ENCODE measurements at regions not wholly inside any gene's neighbourhood (a gene's known extent, or its start where the extent isn't known, plus 50 kb on each side); places are given as distances from the start of the nearest gene placed in this dataset.

DNA sequence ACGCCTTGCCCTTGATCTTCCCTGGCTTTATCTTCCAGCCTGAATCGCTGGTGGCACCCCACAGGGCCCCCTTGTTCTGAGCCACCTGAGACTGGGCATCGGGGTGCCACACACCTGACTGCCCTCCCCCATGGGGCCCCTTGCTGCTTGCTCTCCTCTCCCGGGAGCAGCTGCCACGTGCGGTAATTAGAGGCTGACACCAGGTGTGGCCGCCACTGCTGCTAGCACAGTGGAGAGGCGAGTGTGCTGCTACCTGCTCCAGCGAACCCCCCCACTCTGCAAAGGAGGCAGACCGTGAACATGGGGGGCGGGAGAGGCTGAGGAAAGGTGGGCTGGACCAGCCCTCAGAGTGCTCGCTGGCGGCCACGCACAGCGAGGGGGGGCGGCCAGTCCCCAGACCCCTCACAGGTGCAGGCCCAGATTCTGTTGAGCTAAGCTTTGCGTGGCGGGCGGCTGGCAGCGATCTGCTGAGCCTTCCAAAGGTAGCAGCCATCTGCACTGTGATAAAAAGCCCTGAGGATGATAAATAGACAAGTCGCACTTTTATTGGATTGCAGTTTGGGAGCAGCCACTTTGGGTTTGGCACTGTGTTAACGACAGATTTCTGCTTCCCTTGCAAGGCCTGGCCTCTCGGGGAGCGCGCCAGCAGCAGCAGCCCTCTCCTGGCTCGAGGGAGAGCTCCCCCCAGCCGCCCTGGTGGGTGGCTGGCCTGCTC, 167.9 kb upstream of the GSE1 start:
- ATAC-seq: no peak
- H3K9me3 ChIP-seq: no peaks in the 10 kb centered on the region

DNA sequence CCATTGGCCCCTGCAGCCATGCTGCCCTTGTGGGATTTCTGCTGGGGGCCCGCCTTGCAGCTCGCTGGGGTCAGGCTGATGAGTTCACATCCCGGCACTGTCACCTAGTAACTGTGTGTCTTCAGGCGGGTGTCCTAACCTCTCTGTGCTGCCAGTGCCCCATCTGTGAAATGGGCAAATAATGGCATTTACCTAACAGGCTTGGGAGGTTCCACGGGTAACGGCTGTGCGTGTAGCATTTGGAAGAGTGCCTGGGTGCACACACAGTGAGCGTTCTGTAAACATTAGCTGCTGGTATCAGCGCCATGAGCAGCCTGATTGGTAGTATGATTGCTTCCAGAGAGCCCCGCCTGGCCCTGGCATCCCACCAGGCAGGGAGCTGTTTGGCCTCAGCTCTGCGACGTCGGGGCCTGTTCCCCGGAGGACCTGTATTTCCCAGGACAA, 167.3 kb upstream of the GSE1 start:
- DNase-seq (peak; percentile 44 to 77 (median 56)), ATAC-seq (no peak)
- TF ChIP-seq POLR2A (IDR thresholded peaks at IDR 0.05) (no peak), CTCF (IDR thresholded peaks at IDR 0.05) (no peak)
- peaks cover 40% of the 10 kb centered on the region for H3K4me1 ChIP-seq
- intact Hi-C loops (cut with DNase I): no loop called here
- H3K27ac ChIP-seq: no peak overlapping the region
- H3K4me3 ChIP-seq: no peak overlapping the region
- H3K36me3 ChIP-seq (replicated peaks in 1 of 2; ENCODE audit: insufficient read depth in 1 of 2, low read depth in 2 of 2): no peaks in the 10 kb centered on the region
- no peaks in the 10 kb centered on the region for H3K27me3 ChIP-seq
- WGBS, 2 donors: 52 to 63% methylated on average over 5 to 14 of the region's 14 CpGs
- H3K9me3 ChIP-seq: no peaks in the 10 kb centered on the region

More for the DNA sequence above, 167.9 kb upstream of the GSE1 start:
- peak in 3 of 4 donors; percentile 38 to 61 (median 54) for DNase-seq
- peaks cover 40% of the 10 kb centered on the region for H3K4me1 ChIP-seq
- H3K36me3 ChIP-seq (replicated peaks in 1 of 2; ENCODE audit: insufficient read depth in 1 of 2, low read depth in 2 of 2): no peaks in the 10 kb centered on the region
- TF ChIP-seq CTCF (IDR thresholded peaks at IDR 0.05) (peak in 1 of 7 experiments; percentile 2), POLR2A (IDR thresholded peaks at IDR 0.05) (no peak)
- no peak overlapping the region for H3K27ac ChIP-seq
- intact Hi-C loops (cut with DNase I): no loop called here
- no peaks in the 10 kb centered on the region for H3K27me3 ChIP-seq
- WGBS, 2 donors: 63 to 64% methylated on average over 4 to 27 of the region's 27 CpGs
- H3K4me3 ChIP-seq: no peak overlapping the region

GRCh38 chr16:85446951-85447692, 166.0 kb upstream of the GSE1 start:
- ATAC-seq (peak; percentile 36), DNase-seq (peak; percentile 35 to 70 (median 66))
- H3K27me3 ChIP-seq: no peaks in the 10 kb centered on the region
- H3K4me3 ChIP-seq: no peak overlapping the region
- no peaks in the 10 kb centered on the region for H3K36me3 ChIP-seq (replicated peaks in 1 of 2; ENCODE audit: insufficient read depth in 1 of 2, low read depth in 2 of 2)
- H3K4me1 ChIP-seq: peaks cover 40% of the 10 kb centered on the region
- H3K27ac ChIP-seq: peak overlapping the region in 2 of 4 donors; percentile 32 to 93
- WGBS, 2 donors: 64 to 72% methylated on average over 14 to 19 of the region's 19 CpGs
- intact Hi-C loops (cut with DNase I): no loop called here
- TF ChIP-seq POLR2A (IDR thresholded peaks at IDR 0.05): no peak
- TF ChIP-seq CTCF (IDR thresholded peaks at IDR 0.05): peak in 2 of 7 experiments; percentile 9 to 26
- no peaks in the 10 kb centered on the region for H3K9me3 ChIP-seq

DNA sequence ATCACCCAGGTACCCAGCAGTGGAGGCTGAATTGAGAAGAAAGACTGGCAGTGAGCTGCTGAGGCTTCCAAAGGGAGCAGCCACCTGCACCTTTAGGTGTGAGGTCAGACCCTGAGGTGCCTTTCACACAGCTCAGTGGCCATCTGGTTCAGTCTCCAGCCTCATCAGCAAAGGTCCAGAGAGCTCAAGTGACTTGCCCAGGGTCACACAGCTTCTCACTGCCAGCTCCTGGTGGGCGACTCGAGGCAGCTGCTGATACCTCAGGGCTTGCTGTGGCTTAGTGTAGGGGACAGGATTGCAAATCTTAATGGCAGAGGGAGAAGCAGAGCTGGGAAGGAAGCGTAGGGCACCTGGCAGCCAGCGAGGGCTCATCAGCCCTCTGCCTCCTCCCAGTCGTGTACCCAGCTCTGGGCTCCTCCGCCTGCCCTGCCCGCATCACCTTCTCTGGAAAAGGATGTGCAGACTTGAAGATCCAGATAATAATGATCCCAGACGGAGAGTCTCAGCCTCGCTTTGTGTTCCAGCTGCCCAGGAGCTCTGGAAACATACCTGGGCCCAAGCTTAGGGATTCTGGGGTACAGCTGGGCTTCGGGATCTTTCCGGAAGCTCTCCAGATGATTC, 165.3 kb upstream of the GSE1 start:
- WGBS, 2 donors: 77 to 84% methylated on average over 8 to 11 of the region's 11 CpGs
- no peaks in the 10 kb centered on the region for H3K9me3 ChIP-seq
- peaks cover 40% of the 10 kb centered on the region for H3K4me1 ChIP-seq
- ATAC-seq (no peak), DNase-seq (no peak)
- H3K27ac ChIP-seq: peak overlapping the region; percentile 78 to 93 (median 84)
- no peaks in the 10 kb centered on the region for H3K27me3 ChIP-seq
- TF ChIP-seq POLR2A (IDR thresholded peaks at IDR 0.05) (no peak), CTCF (IDR thresholded peaks at IDR 0.05) (no peak)
- H3K4me3 ChIP-seq: no peak overlapping the region
- H3K36me3 ChIP-seq (replicated peaks in 1 of 2; ENCODE audit: insufficient read depth in 1 of 2, low read depth in 2 of 2): no peaks in the 10 kb centered on the region
- intact Hi-C loops (cut with DNase I): no loop called here

Data from body of pancreas (tissue), 4 donors.